GM12872 (cell line): ENCODE measurements at regions not wholly inside any gene's neighbourhood (a gene's known extent, or its start where the extent isn't known, plus 50 kb on each side); places are given as distances from the start of the nearest gene placed in this dataset.

Experiments
- TF ChIP-seq, protein P1 (sequence below): IDR thresholded peaks from 3 replicates; pipeline ENCODE4 v1.5.1; 2011; ENCODE audit warnings: low read depth, mild to moderate bottlenecking, low read length, moderate library complexity; ENCODE audit not compliant: insufficient read depth

DNA sequence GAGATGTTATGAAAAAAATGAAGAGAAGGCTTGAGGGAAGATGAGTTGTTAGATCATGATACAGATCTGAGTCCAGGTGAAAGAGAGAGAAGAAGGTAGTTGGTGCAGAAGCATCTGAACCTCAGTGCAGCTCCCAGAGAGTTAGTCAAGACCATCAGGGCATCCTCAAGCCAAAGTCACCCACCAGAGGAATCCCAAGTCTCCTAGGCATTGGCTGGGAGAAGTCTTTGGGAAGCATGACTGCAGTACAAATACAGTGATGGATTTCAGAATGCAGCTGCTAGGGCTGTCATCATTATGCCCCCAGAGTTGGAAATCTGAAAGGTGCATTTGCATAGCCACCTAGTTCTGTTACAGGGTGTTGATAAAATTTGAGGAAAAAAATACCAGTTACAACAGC is 59.7 kb upstream of the GALNT18 start:
- TF ChIP-seq, protein P1, sequence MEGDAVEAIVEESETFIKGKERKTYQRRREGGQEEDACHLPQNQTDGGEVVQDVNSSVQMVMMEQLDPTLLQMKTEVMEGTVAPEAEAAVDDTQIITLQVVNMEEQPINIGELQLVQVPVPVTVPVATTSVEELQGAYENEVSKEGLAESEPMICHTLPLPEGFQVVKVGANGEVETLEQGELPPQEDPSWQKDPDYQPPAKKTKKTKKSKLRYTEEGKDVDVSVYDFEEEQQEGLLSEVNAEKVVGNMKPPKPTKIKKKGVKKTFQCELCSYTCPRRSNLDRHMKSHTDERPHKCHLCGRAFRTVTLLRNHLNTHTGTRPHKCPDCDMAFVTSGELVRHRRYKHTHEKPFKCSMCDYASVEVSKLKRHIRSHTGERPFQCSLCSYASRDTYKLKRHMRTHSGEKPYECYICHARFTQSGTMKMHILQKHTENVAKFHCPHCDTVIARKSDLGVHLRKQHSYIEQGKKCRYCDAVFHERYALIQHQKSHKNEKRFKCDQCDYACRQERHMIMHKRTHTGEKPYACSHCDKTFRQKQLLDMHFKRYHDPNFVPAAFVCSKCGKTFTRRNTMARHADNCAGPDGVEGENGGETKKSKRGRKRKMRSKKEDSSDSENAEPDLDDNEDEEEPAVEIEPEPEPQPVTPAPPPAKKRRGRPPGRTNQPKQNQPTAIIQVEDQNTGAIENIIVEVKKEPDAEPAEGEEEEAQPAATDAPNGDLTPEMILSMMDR: no peak

DNA sequence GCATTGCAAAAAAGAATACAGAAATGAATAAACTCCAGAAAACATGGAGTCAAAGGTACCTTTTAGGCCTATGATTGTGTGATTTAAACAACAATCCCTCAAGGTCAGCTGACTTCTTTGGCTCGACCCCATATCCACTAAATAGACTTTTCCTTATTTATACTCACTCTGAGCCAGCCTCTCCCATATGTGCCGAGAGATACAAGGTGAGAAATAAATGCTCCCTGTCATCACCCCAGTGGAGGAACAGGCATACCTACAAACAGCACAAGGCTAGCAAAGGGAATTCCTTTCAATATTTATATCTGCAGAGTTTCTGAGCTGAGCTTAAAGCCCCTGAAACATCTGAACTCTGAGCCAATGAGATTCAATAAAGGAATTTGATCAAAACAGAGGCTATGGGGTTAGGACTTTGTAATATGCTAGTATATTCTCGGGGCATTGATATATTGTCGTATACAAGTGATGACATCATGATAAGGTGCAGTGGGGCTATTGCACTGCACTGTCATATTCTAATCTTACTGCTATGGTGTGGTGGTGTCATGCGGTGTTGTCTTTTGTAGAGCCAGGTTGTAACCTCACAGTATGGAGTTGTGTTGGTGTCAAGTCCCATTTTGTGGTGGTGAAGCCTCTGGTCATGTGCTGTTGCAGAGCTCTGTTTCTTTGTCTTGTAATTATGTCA is 56.0 kb upstream of the GALNT18 start:
- TF ChIP-seq, protein P1: no peak

DNA sequence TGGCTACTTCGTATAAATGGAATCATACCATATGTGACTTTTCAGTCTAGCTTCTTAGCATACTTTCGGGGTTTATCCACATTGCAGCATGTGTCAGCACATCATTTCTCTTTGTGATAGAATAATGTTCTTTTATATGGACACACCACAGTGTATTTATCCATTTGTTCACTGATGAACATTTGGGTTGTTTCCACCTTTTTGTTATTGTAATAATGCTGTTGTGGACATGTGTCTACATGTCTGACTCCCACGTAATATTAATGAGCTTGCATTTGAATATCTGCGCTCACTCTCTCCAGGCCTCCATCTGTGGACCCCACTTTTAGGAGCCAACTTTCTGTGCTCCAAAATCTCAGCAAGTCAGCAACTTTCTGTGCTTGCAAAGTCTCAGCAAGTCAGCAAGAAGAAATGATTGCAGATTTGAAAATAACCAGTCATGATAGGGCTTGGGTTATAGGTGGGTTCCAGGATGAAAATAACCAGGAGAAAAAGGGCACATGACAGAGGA is 53.9 kb upstream of the GALNT18 start:
- TF ChIP-seq, protein P1: no peak

DNA sequence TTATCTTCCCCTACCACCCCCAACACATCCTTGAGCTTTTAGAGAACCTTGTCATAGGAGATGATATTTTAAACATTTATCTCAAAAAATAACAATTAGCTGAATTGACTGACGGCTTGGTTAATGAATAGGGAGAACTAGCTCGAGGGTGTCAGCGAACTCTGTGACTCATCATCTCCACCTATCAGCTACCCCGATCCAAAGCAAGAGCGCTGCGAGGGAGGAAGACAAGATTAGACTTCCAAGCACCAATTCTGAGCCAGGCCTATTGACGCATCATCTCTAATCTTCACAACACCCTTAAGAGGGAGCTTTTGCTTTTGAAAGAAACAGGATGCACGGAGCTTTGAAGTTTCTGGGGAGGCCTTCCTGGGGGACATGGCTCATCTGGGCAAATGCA is 51.0 kb upstream of the GALNT18 start:
- TF ChIP-seq, protein P1: no peak

DNA sequence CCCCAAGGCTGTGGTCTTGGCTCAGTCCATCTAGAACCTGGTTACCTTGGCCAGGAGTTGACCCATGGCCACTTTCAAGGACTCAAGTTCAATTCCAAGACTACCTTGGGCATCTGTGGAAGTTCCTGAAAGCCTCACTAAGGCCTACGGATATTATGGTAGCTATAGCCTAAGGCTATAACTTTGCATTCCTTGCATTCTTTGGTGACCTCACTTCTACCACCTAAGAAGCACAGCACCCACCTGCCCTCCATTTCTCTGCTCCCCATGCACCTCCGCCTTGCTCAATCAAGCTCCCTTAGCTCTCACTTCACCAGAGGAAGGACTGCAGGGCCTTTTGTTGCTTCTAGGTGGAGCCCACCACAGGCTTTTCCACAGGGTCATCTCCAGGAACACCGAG is 50.3 kb upstream of the GALNT18 start:
- TF ChIP-seq, protein P1: no peak
